ENCODE measurements at regions not wholly inside any gene's neighbourhood (a gene's known extent, or its start where the extent isn't known, plus 50 kb on each side); places are given as distances from the start of the nearest gene placed in this dataset.

DNA sequence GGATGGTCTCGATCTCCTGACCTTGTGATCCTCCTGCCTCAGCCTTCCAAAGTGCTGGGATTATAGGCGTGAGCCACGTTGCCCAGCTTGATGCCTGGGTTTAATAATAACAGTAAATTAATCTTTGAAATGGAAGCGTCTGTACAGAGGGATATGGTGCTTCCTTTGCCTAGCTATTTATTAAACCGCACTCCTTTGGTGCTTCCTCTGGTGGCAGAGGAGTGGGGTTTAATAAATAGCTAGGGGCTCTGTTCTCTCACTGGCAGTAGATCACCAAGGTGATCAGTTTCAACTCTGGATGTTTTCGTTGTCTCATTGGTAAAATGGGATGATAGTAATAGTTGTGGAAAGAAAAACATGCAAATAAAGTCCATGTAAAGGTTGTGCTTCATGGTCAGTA lies 1122.5 kb upstream of the WWC1 start:
- Histone ChIP-seq H3K36me3 (no peaks in the 10 kb centered on the region), H3K27me3 (no peaks in the 10 kb centered on the region), H3K4me3 (no peak overlapping the region), H3K27ac (no peak overlapping the region), H3K4me1 (no peaks in the 10 kb centered on the region), H3K9me3 (no peaks in the 10 kb centered on the region)
- 73% methylated on average over 6 of the region's 6 CpGs for WGBS (ENCODE audit: insufficient coverage, low coverage, low lambda C conversion rate, missing lambda C conversion rate)
- DNase-seq, result no peak
- TF ChIP-seq, protein P1, sequence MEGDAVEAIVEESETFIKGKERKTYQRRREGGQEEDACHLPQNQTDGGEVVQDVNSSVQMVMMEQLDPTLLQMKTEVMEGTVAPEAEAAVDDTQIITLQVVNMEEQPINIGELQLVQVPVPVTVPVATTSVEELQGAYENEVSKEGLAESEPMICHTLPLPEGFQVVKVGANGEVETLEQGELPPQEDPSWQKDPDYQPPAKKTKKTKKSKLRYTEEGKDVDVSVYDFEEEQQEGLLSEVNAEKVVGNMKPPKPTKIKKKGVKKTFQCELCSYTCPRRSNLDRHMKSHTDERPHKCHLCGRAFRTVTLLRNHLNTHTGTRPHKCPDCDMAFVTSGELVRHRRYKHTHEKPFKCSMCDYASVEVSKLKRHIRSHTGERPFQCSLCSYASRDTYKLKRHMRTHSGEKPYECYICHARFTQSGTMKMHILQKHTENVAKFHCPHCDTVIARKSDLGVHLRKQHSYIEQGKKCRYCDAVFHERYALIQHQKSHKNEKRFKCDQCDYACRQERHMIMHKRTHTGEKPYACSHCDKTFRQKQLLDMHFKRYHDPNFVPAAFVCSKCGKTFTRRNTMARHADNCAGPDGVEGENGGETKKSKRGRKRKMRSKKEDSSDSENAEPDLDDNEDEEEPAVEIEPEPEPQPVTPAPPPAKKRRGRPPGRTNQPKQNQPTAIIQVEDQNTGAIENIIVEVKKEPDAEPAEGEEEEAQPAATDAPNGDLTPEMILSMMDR (IDR thresholded peaks at IDR 0.05), result no peak
- no peak for TF ChIP-seq POLR2A (IDR thresholded peaks at IDR 0.05)
- intact Hi-C loops (cut with DNase I), result no loop called here
- ATAC-seq, result no peak

DNA sequence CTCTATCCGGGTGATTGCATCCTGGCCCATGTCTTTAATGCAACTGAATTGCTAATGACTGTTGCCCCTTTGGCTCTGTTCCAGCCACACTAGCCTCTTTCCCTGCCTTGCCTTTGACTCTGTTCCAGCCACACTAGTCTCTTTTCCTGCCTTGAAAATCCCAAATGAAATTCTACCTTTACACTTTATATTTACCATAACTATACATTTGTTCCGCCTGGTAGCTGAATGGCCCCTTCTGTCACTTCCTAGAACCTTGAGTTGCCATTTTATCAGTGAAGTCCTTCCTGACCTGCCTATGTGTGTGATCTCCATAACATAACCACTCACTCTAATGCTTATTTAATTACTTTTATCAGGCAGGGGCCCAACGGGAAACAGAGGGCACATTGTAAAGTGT lies 1120.4 kb upstream of the WWC1 start:
- ATAC-seq (no peak), DNase-seq (no peak)
- Histone ChIP-seq H3K27ac (no peak overlapping the region), H3K4me3 (no peak overlapping the region), H3K9me3 (no peaks in the 10 kb centered on the region), H3K36me3 (no peaks in the 10 kb centered on the region), H3K27me3 (no peaks in the 10 kb centered on the region), H3K4me1 (no peaks in the 10 kb centered on the region)
- WGBS (ENCODE audit: insufficient coverage, low coverage, low lambda C conversion rate, missing lambda C conversion rate), result 39% methylated on average over 3 of the region's 3 CpGs
- TF ChIP-seq, protein P1 (IDR thresholded peaks at IDR 0.05), result no peak
- TF ChIP-seq POLR2A (IDR thresholded peaks at IDR 0.05), result no peak
- intact Hi-C loops (cut with DNase I), result no loop called here

DNA sequence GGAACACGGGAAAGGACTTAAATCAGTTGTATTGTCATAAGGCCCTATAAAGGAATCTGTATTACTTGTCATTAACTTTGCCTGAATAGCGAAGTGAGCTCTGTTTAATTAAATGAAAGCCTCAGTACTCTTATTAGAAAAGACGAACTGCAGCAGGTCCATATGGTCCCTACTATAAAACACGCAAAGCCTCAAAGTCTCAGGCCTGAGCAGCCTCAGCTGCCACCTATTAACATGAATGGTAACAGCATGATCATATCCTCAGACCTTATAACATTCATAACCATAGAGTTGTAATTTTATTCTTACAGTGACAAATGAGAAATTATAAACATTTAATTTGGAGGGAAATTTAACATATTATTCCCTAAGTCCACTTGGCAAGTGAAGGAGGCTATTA lies 1113.7 kb upstream of the WWC1 start:
- Histone ChIP-seq H3K36me3 (no peaks in the 10 kb centered on the region), H3K27ac (no peak overlapping the region), H3K4me1 (no peaks in the 10 kb centered on the region), H3K9me3 (no peaks in the 10 kb centered on the region), H3K4me3 (no peak overlapping the region), H3K27me3 (no peaks in the 10 kb centered on the region)
- WGBS (ENCODE audit: insufficient coverage, low coverage, low lambda C conversion rate, missing lambda C conversion rate), result 78% methylated on average over 4 of the region's 4 CpGs
- no peak for ATAC-seq
- intact Hi-C loops (cut with DNase I), result no loop called here
- no peak for DNase-seq
- TF ChIP-seq, protein P1 (IDR thresholded peaks at IDR 0.05), result no peak
- no peak for TF ChIP-seq POLR2A (IDR thresholded peaks at IDR 0.05)

DNA sequence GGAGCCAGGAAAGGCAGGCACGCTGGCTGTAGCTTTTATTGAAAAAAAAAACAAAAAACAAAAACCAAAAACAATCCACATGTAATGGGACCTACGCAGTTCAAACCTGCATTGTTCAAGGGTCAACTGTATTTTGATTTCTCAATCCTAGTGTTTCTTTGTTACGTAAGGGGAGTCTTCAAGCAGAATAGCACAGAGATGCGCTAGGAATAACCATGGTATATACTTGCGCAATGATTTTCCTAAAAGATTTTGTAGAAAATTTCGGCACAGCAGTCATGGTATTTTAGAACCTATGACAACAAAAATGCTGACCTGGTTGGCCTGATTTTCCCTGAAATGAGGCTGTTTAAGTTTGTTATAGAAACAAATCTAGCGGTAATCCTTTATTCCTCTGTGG lies 1110.5 kb upstream of the WWC1 start:
- intact Hi-C loops (cut with DNase I), result no loop called here
- Histone ChIP-seq H3K4me3 (no peak overlapping the region), H3K9me3 (no peaks in the 10 kb centered on the region), H3K27ac (no peak overlapping the region), H3K4me1 (no peaks in the 10 kb centered on the region), H3K27me3 (no peaks in the 10 kb centered on the region), H3K36me3 (no peaks in the 10 kb centered on the region)
- TF ChIP-seq POLR2A (IDR thresholded peaks at IDR 0.05), result no peak
- TF ChIP-seq, protein P1 (IDR thresholded peaks at IDR 0.05), result no peak
- DNase-seq (no peak), ATAC-seq (no peak)
- 66% methylated on average over 7 of the region's 7 CpGs for WGBS (ENCODE audit: insufficient coverage, low coverage, low lambda C conversion rate, missing lambda C conversion rate)

DNA sequence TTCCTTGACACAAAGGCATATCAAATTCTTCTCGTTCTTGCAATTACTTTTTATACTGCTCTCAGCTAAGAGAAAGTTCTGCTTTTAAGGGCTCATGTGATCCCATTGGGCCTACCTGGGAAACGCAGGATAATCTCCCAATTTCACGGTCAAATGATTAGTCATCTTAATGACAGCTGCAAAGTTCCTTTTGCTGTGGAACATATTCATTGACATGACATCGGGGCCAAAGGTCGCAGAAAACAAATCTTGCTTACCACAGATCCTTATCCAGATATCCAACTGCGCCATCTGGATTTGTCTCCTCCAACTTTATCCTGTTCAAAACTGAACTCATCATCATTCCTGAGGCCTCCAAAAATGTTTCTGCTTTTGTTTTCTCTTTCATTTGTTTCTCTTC lies 1085.6 kb upstream of the WWC1 start:
- 81% methylated on average over 6 of the region's 6 CpGs for WGBS (ENCODE audit: insufficient coverage, low coverage, low lambda C conversion rate, missing lambda C conversion rate)
- no peaks in the 10 kb centered on the region for H3K9me3 ChIP-seq
- TF ChIP-seq, protein P1 (IDR thresholded peaks at IDR 0.05), result no peak
- TF ChIP-seq POLR2A (IDR thresholded peaks at IDR 0.05), result no peak
- intact Hi-C loops (cut with DNase I), result no loop called here
- no peaks in the 10 kb centered on the region for H3K36me3 ChIP-seq
- no peaks in the 10 kb centered on the region for H3K4me1 ChIP-seq
- no peak overlapping the region for H3K4me3 ChIP-seq
- DNase-seq, result no peak
- no peak for ATAC-seq
- no peaks in the 10 kb centered on the region for H3K27me3 ChIP-seq
- no peak overlapping the region for H3K27ac ChIP-seq
